ENCODE measurements at regions not wholly inside any gene's neighbourhood (a gene's known extent, or its start where the extent isn't known, plus 50 kb on each side); places are given as distances from the start of the nearest gene placed in this dataset.

DNA sequence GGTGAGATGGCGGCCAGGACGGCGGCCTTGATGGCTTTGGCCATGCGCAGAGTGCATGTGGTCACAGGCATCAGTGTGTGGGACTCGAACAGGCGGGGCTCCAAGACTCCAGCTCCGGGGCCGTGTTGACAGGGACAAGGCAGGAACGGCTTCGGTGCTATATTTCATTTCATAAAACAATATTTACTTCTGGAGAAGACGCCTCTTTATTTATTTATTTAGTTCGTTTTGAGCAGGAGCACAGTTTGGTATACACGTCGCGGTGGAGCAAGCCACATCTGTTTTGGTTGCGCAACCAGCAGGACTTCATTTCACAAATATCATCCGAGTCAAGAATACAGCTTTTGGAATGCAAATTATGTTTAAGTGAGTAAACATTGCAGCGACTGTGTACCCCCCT is 166.7 kb upstream of the TSHZ3 start:
- intact Hi-C loops (cut with DNase I) = no loop called here
- H3K4me1 ChIP-seq = peaks cover 26% of the 10 kb centered on the region
- H3K27ac ChIP-seq = no peak overlapping the region
- no peak overlapping the region for H3K4me3 ChIP-seq
- DNase-seq (ENCODE audit: extremely low spot score in 2 of 2) = peak in 1 of 2 donors; percentile 29
- H3K9me3 ChIP-seq = no peaks in the 10 kb centered on the region
- H3K27me3 ChIP-seq = no peaks in the 10 kb centered on the region
- H3K36me3 ChIP-seq = no peaks in the 10 kb centered on the region
- TF ChIP-seq POLR2AphosphoS5 (IDR thresholded peaks at IDR 0.05; ENCODE audit: insufficient read depth in 1 of 2, low read depth in 1 of 2) = no peak
- TF ChIP-seq, protein P1, sequence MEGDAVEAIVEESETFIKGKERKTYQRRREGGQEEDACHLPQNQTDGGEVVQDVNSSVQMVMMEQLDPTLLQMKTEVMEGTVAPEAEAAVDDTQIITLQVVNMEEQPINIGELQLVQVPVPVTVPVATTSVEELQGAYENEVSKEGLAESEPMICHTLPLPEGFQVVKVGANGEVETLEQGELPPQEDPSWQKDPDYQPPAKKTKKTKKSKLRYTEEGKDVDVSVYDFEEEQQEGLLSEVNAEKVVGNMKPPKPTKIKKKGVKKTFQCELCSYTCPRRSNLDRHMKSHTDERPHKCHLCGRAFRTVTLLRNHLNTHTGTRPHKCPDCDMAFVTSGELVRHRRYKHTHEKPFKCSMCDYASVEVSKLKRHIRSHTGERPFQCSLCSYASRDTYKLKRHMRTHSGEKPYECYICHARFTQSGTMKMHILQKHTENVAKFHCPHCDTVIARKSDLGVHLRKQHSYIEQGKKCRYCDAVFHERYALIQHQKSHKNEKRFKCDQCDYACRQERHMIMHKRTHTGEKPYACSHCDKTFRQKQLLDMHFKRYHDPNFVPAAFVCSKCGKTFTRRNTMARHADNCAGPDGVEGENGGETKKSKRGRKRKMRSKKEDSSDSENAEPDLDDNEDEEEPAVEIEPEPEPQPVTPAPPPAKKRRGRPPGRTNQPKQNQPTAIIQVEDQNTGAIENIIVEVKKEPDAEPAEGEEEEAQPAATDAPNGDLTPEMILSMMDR (IDR thresholded peaks at IDR 0.05) = no peak
- TF ChIP-seq POLR2A (IDR thresholded peaks at IDR 0.05) = no peak

DNA sequence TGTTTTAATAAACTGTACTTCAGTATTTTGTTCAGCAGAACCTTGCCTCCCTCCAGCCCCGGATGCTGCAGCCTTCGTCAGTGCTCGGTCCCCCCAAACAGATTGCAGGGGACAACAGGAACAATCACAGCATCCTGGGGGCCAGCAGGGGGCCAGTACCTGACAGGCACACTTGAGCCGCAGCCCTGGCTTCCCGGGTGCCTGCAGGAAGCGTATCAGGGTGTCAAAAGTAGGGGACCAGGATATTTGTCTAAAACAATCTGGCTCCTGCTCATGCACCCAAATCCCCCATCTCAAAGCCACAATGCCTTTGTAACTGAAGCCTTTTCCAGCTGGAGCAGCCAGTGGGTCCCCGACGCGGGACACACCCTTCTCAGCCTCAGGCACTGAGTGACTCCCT is 167.5 kb upstream of the TSHZ3 start:
- Histone ChIP-seq H3K27ac (no peak overlapping the region), H3K4me3 (no peak overlapping the region), H3K4me1 (peaks cover 26% of the 10 kb centered on the region), H3K27me3 (no peaks in the 10 kb centered on the region), H3K9me3 (no peaks in the 10 kb centered on the region), H3K36me3 (no peaks in the 10 kb centered on the region)
- intact Hi-C loops (cut with DNase I) = no loop called here
- TF ChIP-seq, protein P1 (IDR thresholded peaks at IDR 0.05) = no peak
- TF ChIP-seq POLR2AphosphoS5 (IDR thresholded peaks at IDR 0.05; ENCODE audit: insufficient read depth in 1 of 2, low read depth in 1 of 2) (no peak), POLR2A (IDR thresholded peaks at IDR 0.05) (no peak)
- peak; percentile 47 to 81 for DNase-seq (ENCODE audit: extremely low spot score in 2 of 2)

DNA sequence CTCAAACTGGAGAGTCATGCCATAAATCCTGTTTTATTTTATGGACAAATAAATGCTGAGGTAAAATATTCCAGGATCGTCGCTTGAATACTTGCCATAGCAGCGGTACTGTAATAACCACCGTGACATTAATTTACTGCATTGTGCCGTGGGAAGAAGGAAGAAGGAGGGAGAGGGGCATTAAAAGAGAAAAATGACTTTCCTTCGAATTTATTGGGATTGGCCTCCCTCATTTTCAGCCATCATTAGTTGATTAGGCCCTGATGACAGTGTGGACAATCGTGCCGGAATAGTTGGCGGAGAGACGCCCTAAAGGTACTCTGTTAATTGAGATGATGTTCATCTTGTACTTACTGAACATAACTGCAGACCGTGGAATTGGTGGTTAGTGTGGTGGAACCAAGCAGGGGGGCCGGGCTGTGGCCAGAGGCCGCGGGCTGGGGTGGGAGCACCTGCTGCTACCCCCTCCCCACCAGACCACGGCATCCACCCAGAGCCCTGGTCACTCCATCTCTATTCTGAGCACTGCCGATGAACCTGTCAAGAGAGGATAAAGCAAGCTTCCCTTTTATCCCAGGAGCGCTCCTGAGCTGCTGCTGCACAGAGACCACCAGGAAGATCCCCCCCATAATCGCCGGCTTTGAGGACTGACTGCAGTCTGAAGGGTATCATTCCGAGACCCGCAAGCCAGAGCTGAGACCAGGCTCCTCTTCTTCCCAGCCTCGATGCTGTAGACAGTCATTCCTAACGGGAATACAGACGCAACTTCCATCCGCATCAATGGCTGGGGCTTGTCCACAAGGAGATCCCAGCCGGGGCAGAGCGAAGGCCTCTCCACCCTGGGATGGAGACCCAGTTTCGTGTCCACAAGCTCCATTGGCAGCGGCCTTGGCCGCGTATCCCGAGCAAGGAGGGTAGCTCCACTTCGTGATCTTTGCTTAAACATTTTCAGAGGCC is 168.3 kb upstream of the TSHZ3 start:
- TF ChIP-seq, protein P1 (IDR thresholded peaks at IDR 0.05) = no peak
- no peak for TF ChIP-seq POLR2AphosphoS5 (IDR thresholded peaks at IDR 0.05; ENCODE audit: insufficient read depth in 1 of 2, low read depth in 1 of 2)
- no peak for TF ChIP-seq POLR2A (IDR thresholded peaks at IDR 0.05)
- intact Hi-C loops (cut with DNase I) = no loop called here
- H3K9me3 ChIP-seq = no peaks in the 10 kb centered on the region
- no peaks in the 10 kb centered on the region for H3K36me3 ChIP-seq
- H3K27ac ChIP-seq = no peak overlapping the region
- peaks cover 26% of the 10 kb centered on the region for H3K4me1 ChIP-seq
- H3K27me3 ChIP-seq = no peaks in the 10 kb centered on the region
- H3K4me3 ChIP-seq = no peak overlapping the region
- DNase-seq (ENCODE audit: extremely low spot score in 2 of 2) = peak; percentile 54 to 70

DNA sequence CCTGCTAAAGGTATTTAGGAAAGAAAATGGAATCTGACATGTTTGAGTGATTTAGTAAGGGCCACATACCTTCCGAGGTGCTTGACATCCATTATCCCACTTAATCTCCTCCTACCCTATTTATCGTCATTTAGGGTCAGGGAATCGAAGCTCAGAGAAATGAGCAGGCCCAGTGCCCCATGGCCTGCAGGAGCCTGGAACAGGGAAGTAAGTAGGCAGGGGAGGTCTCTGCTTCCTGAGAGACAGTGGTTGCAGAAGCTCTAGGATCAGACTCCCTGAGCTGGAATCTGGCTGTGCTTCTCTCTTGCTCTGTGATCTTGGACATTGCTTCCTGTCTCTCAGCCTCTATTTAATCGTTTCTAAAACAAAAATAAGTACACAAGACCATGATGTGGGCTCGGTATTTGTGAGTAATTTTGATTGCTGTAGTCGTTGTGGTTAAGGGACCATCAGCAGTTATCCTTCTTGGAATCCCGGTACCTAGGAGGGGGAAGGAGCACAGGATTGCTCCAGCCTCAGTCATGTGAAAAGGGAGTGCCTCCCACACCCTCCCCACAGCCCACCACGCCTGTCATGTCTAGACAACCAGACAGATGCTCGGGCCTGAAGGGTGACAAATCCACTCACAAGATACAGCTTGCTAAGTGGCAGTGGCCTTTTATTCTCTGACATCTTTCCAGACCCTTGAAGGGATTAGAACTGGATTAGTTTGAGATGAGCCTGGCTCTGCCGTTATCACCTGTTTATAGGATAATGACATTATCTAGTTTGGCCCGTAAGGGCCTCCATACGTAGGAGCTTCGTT is 169.2 kb upstream of the TSHZ3 start:
- H3K27me3 ChIP-seq = no peaks in the 10 kb centered on the region
- no peak overlapping the region for H3K27ac ChIP-seq
- no peak overlapping the region for H3K4me3 ChIP-seq
- intact Hi-C loops (cut with DNase I) = no loop called here
- TF ChIP-seq POLR2AphosphoS5 (IDR thresholded peaks at IDR 0.05; ENCODE audit: insufficient read depth in 1 of 2, low read depth in 1 of 2) (no peak), POLR2A (IDR thresholded peaks at IDR 0.05) (no peak)
- TF ChIP-seq, protein P1 (IDR thresholded peaks at IDR 0.05) = no peak
- H3K9me3 ChIP-seq = no peaks in the 10 kb centered on the region
- peaks cover 26% of the 10 kb centered on the region for H3K4me1 ChIP-seq
- peak; percentile 25 to 69 for DNase-seq (ENCODE audit: extremely low spot score in 2 of 2)
- H3K36me3 ChIP-seq = no peaks in the 10 kb centered on the region
